Calu3 (cell line): ENCODE measurements at regions not wholly inside any gene's neighbourhood (a gene's known extent, or its start where the extent isn't known, plus 50 kb on each side); places are given as distances from the start of the nearest gene placed in this dataset.

ENCODE experiments used
- BruUV-seq: library from RNA; stranded (reverse); fragments of 400-500 nt; replicated peaks from 2 replicates; lab custom pipeline; 2021; lab: Mats Ljungman, UMichigan
- CTCF ChIA-PET: fragments of 300-600 bp; sonication (Branson Sonifier 250); formaldehyde crosslinking; loops from one replicate; lab custom pipeline; 2022; ENCODE audit warnings: antibody characterized with exemption; lab: Charles Lee
- DNase-seq: peaks from one replicate; pipeline ENCODE4 v3.0.0; 2022
- H3K27ac Mint-ChIP-seq: one replicate; pipeline ENCODE4 v1.8.0; 2022; ENCODE audit warnings: mixed read lengths; ENCODE audit not compliant: unreplicated experiment
- H3K27me3 Mint-ChIP-seq: one replicate; pipeline ENCODE4 v1.8.0; 2022; ENCODE audit warnings: mixed read lengths; ENCODE audit not compliant: unreplicated experiment
- H3K36me3 Mint-ChIP-seq: one replicate; pipeline ENCODE4 v1.8.0; 2022; ENCODE audit warnings: mild to moderate bottlenecking, moderate library complexity, mixed read lengths; ENCODE audit not compliant: insufficient read depth, unreplicated experiment
- H3K4me1 Mint-ChIP-seq: one replicate; pipeline ENCODE4 v1.8.0; 2022; ENCODE audit warnings: mild to moderate bottlenecking, low read depth, mixed read lengths; ENCODE audit not compliant: unreplicated experiment
- H3K4me3 Mint-ChIP-seq: one replicate; pipeline ENCODE4 v1.8.0; 2022; ENCODE audit warnings: mild to moderate bottlenecking, low read depth, moderate library complexity, mixed read lengths; ENCODE audit not compliant: unreplicated experiment
- H3K9me3 Mint-ChIP-seq: one replicate; pipeline ENCODE4 v1.8.0; 2022; ENCODE audit warnings: low read depth, mixed read lengths; ENCODE audit not compliant: unreplicated experiment
- intact Hi-C: fragments of 100-400 bp; cut with micrococcal nuclease; formaldehyde crosslinking; loops from one replicate; pipeline ENCODE4 v1.10.0; 2022; ENCODE audit not compliant: unreplicated experiment
- TF ChIP-seq, protein P1 (sequence below): fragments of 200-600 bp; IDR thresholded peaks from one replicate; pipeline ENCODE4 v1.8.0; 2022; ENCODE audit warnings: antibody characterized with exemption; ENCODE audit not compliant: unreplicated experiment

DNA sequence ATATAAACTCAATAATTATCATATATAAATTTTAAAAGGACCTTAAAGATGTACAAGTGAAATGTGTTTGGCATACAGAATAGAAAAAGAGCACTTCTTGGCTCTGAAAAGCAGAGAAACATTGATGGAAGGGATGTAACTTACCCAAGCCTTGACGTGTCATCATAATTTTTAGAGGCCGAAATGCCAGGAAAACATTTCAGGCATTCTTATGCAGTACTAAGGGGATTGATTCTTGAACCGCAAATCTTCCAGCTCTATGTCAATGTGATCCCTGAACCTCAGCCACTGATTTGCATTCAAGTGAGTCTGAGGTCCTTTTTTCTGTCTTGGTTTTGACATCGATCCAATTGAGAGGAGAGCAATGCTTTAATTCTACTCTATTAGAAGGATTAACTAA, 97.8 kb downstream of the CLDN1 start:
- TF ChIP-seq, protein P1, sequence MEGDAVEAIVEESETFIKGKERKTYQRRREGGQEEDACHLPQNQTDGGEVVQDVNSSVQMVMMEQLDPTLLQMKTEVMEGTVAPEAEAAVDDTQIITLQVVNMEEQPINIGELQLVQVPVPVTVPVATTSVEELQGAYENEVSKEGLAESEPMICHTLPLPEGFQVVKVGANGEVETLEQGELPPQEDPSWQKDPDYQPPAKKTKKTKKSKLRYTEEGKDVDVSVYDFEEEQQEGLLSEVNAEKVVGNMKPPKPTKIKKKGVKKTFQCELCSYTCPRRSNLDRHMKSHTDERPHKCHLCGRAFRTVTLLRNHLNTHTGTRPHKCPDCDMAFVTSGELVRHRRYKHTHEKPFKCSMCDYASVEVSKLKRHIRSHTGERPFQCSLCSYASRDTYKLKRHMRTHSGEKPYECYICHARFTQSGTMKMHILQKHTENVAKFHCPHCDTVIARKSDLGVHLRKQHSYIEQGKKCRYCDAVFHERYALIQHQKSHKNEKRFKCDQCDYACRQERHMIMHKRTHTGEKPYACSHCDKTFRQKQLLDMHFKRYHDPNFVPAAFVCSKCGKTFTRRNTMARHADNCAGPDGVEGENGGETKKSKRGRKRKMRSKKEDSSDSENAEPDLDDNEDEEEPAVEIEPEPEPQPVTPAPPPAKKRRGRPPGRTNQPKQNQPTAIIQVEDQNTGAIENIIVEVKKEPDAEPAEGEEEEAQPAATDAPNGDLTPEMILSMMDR = no peak
- intact Hi-C loops = loop anchor here (2.0 kb wide), 1 partner anchor 200 kb away; no protein-coding TSS in a partner anchor
- no peak for DNase-seq
- Mint-ChIP-seq H3K4me1 (peaks cover 4% of the 10 kb centered on the region), H3K36me3 (no peaks in the 10 kb centered on the region), H3K27ac (no peak overlapping the region), H3K4me3 (no peak overlapping the region), H3K27me3 (no peaks in the 10 kb centered on the region), H3K9me3 (peaks cover 8% of the 10 kb centered on the region)
- CTCF ChIA-PET = interaction anchor here (0.5 to 2.9 kb wide), 12 partner anchors 16 to 473 kb away, joined by 3 to 31 read pairs (median 5); partner anchors contain the start of gene CLDN1
- no TSS peak for BruUV-seq

DNA sequence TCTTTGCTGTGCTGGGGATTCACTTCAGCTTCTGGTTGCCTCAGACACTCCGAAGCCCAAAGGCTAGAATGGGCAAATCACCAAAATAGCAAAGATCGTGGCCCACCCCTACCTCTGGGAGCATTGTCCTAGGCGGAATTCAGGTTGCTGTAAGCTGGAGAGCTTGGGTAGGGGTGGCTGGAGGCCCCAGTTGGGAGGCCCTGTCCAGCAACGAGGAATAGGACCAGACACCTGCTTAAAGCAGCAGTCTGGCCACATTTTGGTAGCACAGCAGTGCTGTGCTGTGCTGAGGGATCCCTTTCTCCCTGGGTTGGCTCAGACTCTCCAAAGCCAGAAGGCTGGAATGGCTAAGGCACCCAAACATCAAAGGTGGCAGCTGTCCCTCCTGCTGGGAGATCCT, 99.3 kb downstream of the CLDN1 start:
- no peak for DNase-seq
- Mint-ChIP-seq H3K36me3 (no peaks in the 10 kb centered on the region), H3K27ac (no peak overlapping the region), H3K9me3 (peaks cover 12% of the 10 kb centered on the region), H3K4me3 (no peak overlapping the region), H3K27me3 (no peaks in the 10 kb centered on the region), H3K4me1 (peaks cover 20% of the 10 kb centered on the region)
- TF ChIP-seq, protein P1 = no peak
- intact Hi-C loops = no loop called here
- CTCF ChIA-PET = interaction anchor here (1.2 to 1.6 kb wide), 2 partner anchors 161 to 261 kb away, joined by 3 to 6 read pairs; no protein-coding TSS in a partner anchor
- no TSS peak for BruUV-seq

DNA sequence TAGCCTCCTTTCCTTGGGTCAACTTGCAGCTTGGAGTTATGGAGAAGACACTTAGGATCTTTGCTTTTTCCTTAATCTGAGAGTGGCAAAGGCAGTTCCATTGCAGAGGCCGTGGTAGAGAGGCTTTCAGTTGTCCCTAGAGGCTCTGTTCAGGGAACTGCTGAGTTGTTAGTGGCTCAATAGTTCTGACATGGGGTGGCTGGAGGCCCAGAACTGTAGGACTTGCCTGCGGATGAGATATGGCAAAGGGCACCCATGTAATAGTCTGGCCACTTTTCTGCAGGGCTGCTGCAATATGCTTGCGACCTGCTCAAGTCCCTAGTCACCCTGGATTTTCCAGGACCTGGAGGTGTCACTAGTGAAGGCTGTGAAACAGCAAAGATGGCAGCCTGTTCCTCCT, 99.9 kb downstream of the CLDN1 start:
- DNase-seq = no peak
- TF ChIP-seq, protein P1 = no peak
- Mint-ChIP-seq H3K4me3 (no peak overlapping the region), H3K9me3 (peaks cover 12% of the 10 kb centered on the region), H3K27ac (no peak overlapping the region), H3K36me3 (no peaks in the 10 kb centered on the region), H3K4me1 (peaks cover 25% of the 10 kb centered on the region), H3K27me3 (no peaks in the 10 kb centered on the region)
- BruUV-seq = no TSS peak
- intact Hi-C loops = no loop called here
- CTCF ChIA-PET = interaction anchor here (1.2 kb wide), 1 partner anchor 261 kb away, joined by 3 read pairs; no protein-coding TSS in a partner anchor

DNA sequence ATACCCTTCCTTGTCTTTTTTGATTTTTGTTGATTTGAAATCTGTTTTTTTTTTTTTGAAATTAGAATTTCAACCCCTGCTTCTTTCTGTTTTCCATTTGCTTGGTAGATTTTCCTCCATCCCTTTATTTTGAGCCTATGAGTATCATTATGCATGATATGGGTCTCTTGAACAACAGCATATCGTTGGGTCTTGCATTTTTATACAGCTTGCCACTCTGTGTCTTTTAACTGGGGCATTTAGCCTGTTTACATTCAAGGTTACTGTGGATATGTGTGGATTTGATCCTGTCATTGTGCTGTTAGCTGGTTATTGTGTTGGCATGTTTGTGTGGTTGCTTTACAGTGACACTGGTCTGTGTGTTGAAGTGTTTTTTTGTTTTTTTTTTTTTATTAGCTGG, 99.7 kb upstream of the P3H2 start:
- BruUV-seq = no TSS peak
- peaks cover 31% of the 10 kb centered on the region for H3K4me1 Mint-ChIP-seq
- H3K36me3 Mint-ChIP-seq = no peaks in the 10 kb centered on the region
- peaks cover 12% of the 10 kb centered on the region for H3K9me3 Mint-ChIP-seq
- H3K27ac Mint-ChIP-seq = no peak overlapping the region
- DNase-seq = no peak
- intact Hi-C loops = no loop called here
- no peak overlapping the region for H3K4me3 Mint-ChIP-seq
- H3K27me3 Mint-ChIP-seq = no peaks in the 10 kb centered on the region
- CTCF ChIA-PET = interaction anchor here (0.7 to 1.6 kb wide), 3 partner anchors 11 to 164 kb away, joined by 3 to 11 read pairs (median 3); partner anchors contain the start of gene CLDN1
- TF ChIP-seq, protein P1 = no peak
